HL-60 (cell line): ENCODE measurements at regions not wholly inside any gene's neighbourhood (a gene's known extent, or its start where the extent isn't known, plus 50 kb on each side); places are given as distances from the start of the nearest gene placed in this dataset.

ENCODE experiments used
- DNase-seq, 2 experiments: peaks; one replicate each; pipeline ENCODE4 v3.0.0-alpha.2; 2010 to 2020; ENCODE audit warnings: low read depth in 1 of 2, low spot score in 1 of 2
- H3K27ac ChIP-seq: fragments of 250-450 bp; sonication (Bioruptor Pico); replicated peaks from 2 replicates; pipeline ENCODE4 v1.5.1; 2020; ENCODE audit warnings: mild to moderate bottlenecking, moderate library complexity
- H3K27me3 ChIP-seq: fragments of 250-450 bp; sonication (Bioruptor Pico); 2 replicates; pipeline ENCODE4 v1.5.1; 2021; ENCODE audit warnings: mild to moderate bottlenecking, moderate library complexity; ENCODE audit not compliant: insufficient read depth, poor library complexity, severe bottlenecking
- H3K4me3 ChIP-seq: replicated peaks from 2 replicates; pipeline ENCODE4 v1.5.1; 2011; ENCODE audit warnings: mild to moderate bottlenecking, control low read depth, low read length; ENCODE audit not compliant: insufficient read depth
- CTCF ChIP-seq: IDR thresholded peaks from one replicate; pipeline ENCODE4 v1.5.1; 2011; ENCODE audit warnings: low read length, control low read depth, inconsistent platforms; ENCODE audit not compliant: insufficient read depth
- GABPA ChIP-seq: IDR thresholded peaks from 2 replicates; pipeline ENCODE4 v1.6.1; 2012; ENCODE audit warnings: low read depth
- POLR2AphosphoS5 ChIP-seq: IDR thresholded peaks from 2 replicates; pipeline ENCODE4 v1.6.1; 2012; ENCODE audit warnings: low read depth
- REST ChIP-seq: IDR thresholded peaks from 2 replicates; pipeline ENCODE4 v1.6.1; 2012; ENCODE audit warnings: low read depth; ENCODE audit not compliant: insufficient replicate concordance
- SPI1 ChIP-seq: IDR thresholded peaks from 2 replicates; pipeline ENCODE4 v1.6.1; 2012; ENCODE audit warnings: low read depth, mild to moderate bottlenecking, borderline replicate concordance

- H3K4me3 ChIP-seq = no peak overlapping the region
- DNase-seq = no peak
- no peak overlapping the region for H3K27ac ChIP-seq
- TF ChIP-seq SPI1 = no peak
- TF ChIP-seq CTCF = no peak
- no peak for TF ChIP-seq GABPA
- no peak for TF ChIP-seq REST
- no peak for TF ChIP-seq POLR2AphosphoS5
- no peaks in the 10 kb centered on the region for H3K27me3 ChIP-seq
Measured at GRCh38 chr1:212196355-212196754, 88.9 kb upstream of the PPP2R5A start.

- Histone ChIP-seq H3K4me3 (no peak overlapping the region), H3K27ac (no peak overlapping the region), H3K27me3 (no peaks in the 10 kb centered on the region)
- no peak for TF ChIP-seq POLR2AphosphoS5
- no peak for TF ChIP-seq REST
- TF ChIP-seq SPI1 = no peak
- no peak for TF ChIP-seq CTCF
- no peak for TF ChIP-seq GABPA
- DNase-seq = no peak
Measured at GRCh38 chr1:212201461-212201860, 83.7 kb upstream of the PPP2R5A start.

- Histone ChIP-seq H3K4me3 (no peak overlapping the region), H3K27ac (no peak overlapping the region), H3K27me3 (no peaks in the 10 kb centered on the region)
- TF ChIP-seq SPI1 = no peak
- TF ChIP-seq GABPA = no peak
- TF ChIP-seq REST = no peak
- no peak for TF ChIP-seq POLR2AphosphoS5
- TF ChIP-seq CTCF = no peak
- DNase-seq = no peak
Measured at GRCh38 chr1:212203630-212204029, 81.6 kb upstream of the PPP2R5A start.
